Embryonic facial prominence (tissue), 1 donor: ENCODE measurements at regions not wholly inside any gene's neighbourhood (a gene's known extent, or its start where the extent isn't known, plus 50 kb on each side); places are given as distances from the start of the nearest gene placed in this dataset.
"Not testable (repeated sequence)": the region's sequence is repeated elsewhere in the genome, so short reads cannot be mapped to it uniquely, and the experiment has no call there.

Experiments
- DNase-seq: peaks from one replicate; pipeline ENCODE4 v3.0.0-alpha.2; 2016; ENCODE audit errors: extremely low spot score

DNA sequence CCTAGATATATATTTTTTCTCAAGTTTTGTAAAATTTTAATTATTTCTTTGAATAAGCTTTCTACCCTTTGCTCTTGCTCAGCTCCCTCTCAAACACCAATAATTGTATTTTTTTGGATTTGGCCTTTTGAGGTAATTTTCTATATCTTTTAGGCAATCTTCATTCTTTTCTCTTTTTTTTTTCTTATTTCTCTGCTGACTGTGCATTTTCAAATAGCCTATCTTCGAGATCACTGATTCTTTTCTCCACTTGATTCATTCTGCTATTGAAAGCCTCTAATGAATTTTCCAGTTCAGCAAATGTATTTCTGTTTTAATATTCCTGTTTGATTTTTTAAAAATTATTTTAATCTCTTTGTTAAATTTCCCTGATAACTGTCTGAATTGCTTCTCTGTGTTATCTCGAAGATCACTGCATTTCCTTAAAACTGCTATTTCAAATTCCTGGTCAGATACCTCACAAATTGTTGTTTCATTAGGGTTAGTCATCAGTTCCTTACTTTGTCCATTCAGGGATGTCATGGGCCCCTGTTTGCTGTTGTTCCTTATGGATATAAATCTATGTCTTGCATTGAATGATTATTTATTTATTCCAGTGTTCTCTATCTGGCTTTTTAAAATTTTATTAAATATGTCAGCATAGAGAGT, 100.1 kb upstream of the UNC5B start:
- no peak for DNase-seq

DNA sequence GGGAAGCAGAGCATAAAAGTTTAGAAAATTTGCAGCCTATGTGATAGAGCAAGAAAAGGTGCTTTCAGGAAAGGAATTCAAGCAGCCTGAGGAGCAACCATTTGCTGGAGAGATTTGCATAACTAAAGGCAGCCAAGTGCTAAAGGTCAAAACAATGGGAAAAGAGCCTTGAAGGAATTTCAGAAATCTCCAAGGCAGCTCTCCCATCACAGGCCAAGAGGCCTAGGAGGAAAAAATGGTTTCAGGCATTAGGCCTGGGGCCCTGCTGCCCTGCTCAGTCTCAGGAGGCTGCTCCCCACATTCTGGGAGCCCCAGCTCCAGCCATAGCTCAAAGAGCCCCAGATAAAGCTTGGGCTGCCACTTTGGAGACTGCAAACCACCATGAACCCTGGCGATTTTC, 95.9 kb upstream of the UNC5B start:
- no peak for DNase-seq

DNA sequence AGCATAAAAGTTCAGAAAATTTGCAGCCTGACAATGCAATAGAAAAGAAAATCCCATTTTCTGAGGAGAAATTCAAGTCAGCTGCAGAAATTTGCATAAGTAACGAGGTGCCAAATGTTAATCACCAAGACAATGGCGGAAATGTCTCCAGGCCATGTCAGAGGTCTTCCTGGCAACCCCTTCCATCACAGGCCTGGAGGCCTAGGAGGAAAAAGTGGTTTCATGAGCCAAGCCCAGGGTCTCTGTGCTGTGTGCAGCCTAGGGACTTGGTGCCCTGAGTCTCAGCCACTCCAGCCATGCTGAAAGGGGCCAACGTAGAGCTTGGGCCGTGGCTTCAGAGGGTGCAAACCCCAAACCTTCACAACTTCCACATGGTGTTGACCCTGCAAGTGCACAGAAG, 94.8 kb upstream of the UNC5B start:
- DNase-seq, result not testable (repeated sequence)

DNA sequence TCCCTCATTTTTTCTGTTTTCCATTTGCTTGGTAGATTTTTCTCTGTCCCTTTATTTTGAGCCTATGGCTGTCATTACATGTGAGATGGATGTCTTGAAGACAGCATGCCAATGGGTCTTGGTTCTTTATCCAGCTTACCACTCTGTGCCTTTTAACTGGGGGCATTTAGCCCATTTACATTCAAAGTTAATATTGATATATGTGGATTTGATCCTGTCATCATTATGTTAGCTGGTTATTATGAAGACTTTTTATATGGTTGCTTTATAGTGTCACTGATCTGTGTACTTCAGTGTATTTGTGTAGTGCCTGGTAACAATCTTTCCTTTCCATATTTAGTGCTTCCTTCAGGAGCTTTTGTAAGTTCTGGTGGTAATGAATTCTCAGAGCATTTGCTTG, 89.3 kb upstream of the UNC5B start:
- no peak for DNase-seq

DNA sequence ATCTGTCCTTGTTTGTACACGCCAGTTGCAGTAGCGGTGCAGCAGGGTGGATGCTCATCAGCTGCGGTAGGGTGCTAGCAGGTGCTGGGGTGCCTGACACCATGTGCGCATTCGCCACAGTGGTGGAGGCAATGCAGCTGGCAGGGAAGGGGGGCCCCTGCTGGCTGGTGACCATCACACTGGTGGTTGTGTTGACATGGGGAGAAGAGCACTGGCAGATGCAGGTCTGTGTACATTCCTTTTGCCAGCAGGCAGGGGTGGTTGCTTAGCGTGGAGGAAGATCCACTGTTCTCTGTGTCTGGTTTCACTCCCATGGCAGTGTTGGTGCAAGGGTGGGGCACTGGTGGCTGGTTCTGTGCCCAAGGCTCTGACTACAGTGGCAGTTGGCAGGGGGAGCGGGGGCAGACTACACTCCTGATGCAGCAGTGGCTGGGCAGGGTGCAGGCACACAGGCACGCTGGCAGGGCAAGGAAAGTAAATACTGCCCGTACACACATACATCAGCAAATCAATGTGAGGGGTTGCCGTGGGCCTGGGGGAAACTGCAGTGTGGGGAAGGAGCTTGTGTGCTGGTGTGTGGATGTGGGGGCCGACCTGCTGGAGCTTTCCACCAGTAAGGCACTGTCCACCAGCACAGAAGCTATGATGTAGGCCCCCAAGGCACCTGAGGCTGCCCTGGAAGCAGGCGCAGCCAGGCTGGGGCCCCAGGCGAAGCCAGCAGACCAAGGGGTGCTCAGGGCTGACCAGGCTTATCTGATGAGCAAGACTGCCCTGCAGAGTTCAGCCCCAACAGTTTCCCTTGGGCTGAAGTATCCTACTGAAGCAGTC, 87.2 kb upstream of the UNC5B start:
- DNase-seq, result no peak

DNA sequence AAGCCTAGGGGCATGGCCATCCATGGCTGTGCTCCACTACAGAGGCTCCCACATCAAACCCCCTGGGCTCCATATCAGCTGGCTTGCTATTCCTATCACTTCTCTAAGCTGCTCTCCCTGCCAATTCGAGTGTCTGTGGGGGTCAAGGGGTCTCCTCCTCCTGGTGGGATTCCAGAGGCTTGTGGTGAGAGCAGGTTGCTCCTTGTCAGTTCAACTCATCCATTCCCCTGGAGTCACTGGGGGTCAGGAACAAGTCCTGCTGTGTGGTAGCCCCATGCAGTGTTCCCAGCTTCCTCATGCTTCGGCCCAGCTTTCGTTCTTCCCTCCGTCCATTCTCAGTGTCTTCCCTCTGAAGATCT, 86.6 kb upstream of the UNC5B start:
- DNase-seq, result no peak

DNA sequence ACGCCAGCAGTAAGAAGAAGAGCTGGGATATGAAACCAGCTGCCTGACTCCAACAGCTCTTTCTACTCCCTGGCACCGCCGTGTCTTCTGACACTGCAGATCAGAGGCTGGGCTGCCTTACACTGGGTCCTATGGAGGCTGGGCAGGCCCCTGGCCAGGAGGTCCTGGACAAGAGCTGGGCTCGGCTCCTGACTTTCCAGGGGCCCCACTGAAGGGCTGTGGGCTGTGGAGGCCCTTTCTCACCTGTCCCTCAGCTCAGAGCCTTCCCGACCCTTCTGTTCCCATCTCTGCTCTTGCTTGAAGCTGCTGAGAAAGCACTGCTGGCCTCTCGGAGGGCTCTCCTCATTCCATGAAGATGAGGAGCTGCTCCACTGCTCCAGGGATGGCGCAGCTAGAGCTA, 85.9 kb upstream of the UNC5B start:
- DNase-seq, result no peak

DNA sequence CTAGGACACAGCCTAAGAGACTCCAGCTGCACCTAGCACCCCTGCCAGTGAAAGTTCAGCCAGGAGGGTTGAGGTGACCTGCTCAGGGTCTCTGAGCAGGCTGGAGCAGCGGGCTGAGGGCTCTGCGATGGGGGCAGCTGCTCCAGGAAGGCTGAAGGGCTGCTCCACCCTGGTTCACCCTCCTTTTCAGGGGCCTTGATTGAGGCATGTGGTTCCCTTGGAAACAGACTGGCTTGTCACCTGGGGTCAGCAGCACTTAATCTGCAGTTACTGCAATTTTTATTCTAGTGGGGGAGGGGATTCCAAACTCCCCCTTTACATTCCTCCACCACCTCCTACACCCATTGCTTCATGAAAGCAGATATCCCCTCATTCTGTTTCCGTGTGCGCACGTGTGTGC, 85.3 kb upstream of the UNC5B start:
- DNase-seq, result no peak

DNA sequence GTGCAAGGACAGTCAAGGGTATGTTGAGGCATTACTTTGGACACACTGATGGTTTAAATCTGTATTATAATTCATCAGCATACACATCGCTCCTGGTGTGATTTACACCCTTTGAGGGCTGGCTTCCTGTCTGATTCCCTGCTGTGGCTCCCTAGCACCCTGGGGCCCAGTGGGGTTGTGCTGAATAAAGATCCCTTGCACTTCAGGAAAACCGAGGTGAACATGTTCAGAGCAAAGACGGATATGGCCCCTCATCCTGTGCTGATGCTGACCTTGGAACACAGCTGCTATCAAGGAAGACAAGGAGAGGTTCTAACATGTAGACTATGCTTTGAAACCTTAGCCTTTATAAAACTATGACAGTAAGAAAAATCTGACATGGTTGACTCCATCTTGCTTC, 84.6 kb upstream of the UNC5B start:
- no peak for DNase-seq

DNA sequence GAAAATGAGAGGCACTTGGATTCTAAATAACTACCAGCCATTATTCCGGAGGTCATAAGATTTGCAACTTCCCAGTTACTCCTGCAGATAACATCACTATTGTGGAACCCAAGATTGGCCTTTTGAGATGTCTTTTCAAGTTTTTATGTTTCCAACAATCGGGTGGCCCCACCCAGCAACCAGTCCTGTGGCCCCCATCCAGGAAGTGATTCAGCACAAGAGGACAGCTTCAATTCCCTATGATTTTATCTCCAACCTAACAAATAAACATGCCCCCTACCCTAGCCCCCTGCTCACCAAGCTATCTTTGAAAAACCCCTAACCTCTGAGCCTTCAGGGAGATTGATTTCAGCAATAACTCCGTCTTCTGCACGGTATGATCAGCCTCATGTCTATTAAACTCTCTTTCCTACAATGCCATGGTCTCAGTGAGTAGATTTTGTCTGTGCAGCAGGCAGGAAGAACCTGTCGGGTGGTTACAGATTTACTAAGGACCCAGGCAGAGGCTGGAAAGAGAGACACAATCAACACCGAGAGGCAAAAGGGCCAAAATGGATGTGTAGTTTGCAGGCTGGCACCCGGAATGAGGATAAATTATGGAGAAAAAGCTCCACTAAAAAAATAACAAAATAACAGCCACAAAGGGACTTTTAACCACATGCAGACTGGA, 83.9 kb upstream of the UNC5B start:
- no peak for DNase-seq

DNA sequence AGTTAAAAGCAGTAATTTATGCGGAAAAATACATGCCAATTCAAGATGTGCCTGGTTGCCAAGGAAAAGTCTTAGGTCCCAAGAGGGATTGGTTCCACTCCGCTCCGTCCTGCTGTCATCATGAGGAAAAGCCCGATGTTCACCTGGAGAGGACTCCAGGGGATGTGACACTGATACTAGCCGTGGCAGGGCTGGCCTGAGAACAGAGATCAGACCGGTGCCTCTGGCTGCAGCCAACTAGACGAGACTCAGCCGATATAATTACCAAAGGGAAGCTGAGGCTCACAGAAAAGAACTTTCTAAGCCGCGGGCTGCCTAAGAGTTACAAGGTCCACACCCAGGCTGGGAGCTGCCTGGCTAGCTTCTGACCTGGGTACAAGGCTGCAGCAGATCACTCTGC, 81.3 kb upstream of the UNC5B start:
- no peak for DNase-seq

DNA sequence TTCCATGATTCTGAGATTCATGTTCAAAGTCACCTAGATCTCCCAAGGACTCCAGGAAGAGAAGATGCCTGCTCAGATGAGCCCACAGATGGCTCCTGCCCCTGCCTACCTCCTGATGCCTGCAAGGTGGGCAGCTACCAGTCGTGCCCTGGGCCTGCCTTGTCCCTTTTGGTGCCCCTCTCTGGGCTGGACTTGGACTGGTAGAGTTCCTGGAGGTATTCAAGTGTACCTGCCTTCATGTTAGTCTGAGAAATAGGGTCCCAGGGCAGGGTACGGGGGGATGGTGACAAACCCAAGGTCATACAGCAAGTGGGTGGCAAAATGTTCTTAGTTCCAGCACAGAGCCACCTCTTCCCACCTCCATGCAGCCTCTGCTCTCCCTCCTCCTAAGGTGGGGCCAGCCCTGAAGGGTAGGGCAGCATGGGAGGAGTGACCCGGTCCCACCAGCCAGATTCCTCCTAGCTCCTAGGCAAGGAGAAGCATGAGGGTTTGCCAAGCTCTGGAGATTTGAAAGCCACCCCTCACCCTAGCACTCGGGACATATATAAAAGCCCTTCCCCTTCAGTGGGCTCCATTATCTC, 80.8 kb upstream of the UNC5B start:
- no peak for DNase-seq

DNA sequence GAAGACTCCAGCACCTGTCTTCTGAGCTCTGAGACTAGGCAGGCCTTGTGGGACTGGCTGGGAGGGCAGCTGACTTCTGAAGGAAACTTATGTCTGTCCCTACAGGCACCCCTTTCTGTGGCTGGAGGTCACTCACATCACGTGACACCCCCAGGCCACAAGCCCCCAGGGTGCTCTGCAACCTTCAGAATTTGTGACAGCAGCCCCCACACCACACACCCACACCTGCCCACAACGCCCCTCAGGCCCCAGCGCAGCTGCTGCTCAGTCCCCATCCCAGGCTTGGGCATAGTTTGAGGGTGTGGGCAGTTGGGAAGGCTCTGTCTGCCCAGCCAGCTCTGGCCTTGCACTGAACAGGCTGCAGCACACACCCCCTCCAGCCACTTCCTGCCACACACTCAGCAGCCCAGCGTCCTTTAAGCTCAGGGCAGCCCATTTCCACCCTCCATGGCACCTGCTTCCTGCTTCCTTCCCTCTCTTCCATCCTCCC, 80.0 kb upstream of the UNC5B start:
- no peak for DNase-seq

DNA sequence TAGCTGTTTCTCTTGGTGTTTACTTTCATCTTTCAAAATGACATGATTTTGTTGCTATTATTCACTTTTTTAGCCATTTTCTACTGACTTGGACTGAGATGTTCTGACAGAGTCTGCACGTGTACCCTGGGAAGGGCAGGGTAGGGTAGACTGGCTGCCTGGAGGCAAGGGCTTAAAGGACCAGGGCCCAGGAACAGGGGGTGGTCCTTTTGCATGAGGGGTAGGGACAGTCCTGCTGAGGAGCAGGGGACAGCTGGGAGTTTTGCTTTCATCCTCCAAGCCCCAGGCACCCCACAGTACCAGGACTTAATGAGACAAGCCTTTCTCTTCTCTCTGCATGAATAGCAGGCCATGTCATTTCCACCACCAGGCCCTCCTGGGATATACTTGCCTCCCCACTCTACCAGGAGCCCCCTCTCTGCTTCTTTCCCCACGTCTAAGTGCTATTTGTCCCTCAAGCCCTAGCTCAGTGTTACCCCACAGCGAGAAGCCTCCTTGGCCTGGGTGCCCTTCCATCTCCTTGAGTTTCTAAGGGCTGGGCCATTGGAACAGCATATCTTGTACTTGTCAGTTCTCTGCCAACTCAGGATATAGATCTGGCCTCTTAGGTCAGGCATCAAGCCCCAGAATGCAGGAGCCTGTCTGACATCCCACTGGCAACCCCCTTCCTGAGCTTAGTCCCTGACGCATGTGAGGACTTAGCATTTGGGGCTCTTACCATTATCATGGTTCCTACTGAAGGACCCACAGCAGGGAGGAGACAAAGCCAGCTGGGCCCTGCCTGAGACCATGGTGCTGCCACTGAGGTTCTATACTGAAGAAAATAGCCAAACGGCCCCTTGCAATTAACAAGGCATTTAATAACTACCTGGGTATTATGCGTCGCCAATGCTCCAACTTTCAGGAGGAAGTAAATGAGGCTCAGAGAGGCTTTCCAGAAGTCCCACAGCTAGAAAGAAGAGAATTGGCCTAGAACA, 78.4 kb upstream of the UNC5B start:
- no peak for DNase-seq

DNA sequence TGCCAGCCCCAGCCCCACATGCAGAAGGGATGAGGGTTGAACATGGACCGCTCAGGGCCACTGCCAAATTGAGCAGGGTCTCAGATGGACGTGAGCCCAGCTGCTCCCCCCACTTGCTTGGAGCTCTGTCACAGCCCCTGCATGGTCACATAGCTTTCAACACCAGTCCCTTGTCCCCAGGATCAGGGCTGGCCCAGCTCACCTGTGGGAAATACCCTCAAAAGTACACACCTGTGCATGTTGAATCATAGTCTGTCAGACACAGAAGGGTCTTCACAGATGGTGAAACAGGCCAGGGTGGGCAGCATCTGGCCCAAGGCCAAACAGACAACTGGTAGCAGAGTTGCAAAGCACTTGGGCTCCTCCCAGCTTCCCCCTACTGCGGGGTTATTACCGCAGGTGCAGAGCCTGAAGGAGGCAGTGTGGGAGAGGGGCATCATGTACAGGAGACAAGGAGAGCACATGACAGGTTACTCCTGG, 77.6 kb upstream of the UNC5B start:
- DNase-seq, result no peak

DNA sequence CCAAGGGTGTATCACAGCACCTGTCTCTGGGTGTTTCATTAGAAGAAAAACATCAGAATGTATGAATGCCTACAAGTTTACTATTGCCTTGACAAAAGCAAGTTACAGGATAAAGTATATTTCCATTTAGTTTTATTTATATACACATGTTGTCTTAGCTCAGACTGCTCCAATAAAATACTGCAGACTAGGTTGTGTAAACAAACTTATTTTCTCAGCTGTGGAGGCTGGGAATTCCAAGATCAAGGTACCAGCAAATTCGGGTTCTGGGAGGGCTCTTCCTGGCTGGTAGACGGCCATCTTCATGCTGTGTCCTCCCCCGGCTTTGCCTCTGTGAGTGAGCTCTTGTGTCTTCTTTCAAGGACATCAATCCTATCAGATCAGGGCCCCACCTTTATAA, 77.1 kb upstream of the UNC5B start:
- DNase-seq, result no peak

DNA sequence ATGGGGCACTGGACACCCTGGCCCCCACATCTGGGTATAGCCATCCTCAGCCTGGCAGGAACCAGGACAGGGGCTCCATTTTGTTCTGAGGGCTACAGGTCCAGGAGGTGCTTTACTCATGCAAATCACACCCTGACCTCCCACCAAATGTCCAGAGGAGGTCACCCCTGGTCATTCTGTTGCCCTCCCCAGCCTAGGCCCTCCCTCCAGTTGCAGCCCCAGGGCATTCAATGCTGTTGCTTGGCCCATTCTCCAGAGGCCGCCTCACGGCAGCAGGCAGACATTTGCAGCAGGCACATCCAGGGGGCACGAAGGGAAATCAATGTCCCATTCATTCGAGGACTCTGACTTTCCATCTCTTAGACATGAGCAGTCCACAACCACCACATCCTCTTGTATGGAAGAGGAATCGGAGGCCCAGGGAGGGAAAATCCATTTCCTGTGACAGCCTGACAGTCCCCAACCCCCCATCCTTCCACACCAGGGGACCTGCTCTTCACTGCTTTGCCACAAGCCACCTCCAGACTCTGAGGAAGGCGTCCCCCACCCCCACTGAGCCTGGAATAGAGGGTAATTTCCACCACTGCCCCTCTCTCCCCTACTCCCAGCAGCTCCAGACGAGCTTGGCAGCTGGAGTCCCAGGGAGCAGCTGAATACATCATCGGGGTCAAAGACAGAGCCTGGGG, 76.2 kb upstream of the UNC5B start:
- DNase-seq, result no peak

DNA sequence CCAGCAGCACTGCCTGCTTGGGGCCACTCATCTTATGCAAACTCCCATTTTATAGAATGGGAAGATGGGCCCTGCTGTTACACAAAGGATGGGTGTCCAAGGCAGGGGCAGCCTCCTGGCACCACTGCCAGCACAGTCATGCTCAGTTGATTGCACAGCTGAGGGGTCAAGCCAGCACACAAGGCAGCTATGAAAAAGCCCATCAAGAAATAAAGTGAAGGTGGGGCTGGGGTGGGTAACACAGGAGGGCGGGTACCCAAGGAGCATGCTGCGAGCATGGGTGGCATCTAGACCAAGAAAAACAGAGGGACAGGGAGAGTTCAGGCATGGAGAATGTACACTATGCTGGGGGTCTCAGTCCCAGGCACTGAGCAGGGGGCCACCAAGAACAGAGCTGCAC, 74.7 kb upstream of the UNC5B start:
- DNase-seq, result no peak

DNA sequence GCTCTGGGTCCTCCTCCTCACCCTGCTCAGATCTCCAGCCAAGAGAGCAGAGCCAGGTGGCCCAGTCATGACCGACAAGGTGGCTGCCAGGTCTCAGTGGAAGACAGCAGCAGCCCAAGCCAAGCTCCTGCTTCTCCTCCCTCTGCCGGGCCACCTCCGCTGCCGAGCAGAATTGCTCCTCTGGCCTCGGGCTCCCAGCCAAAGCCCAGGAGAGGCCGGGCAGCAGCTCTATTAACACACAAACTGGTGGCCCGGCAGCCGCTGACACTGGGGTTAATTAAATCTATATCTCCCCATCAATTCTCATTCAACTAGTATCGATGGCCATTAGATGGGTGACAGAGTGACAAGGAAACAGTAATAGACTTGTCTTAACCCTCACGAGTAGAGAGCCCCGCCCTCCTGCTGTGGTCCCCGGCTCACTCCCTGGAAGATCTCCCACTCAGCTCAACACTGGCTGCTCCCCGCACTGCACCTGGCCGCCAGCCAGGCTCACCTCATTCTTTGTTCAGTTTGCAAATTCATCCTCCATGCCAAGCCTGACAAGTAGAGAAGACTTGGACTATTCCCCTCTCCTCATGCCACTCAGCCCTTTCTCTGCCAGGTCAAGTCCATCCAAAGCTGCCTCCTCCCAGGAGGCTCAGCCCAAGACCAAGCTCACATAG, 74.1 kb upstream of the UNC5B start:
- no peak for DNase-seq

DNA sequence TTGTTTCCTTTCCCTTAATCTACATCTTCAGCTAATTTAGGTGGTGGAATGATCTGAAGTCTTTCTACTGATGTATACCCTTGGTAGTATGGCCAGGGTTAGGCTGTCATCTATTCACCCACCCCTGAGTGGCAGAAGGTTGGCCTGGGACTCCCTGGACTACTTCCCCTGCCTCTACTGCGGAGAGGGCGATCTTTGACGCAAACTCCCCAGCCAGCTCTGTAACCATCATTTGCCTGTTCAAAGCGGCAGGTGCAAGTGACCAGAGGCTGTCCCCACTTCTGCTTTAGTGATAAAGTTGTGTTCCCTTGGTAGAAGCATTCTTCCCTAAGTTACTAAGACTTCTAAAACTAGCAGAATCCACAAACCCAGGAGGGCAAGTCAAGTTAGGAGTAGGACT, 70.8 kb upstream of the UNC5B start:
- DNase-seq, result no peak
